HG03159 (cell line): ENCODE measurements at regions not wholly inside any gene's neighbourhood (a gene's known extent, or its start where the extent isn't known, plus 50 kb on each side); places are given as distances from the start of the nearest gene placed in this dataset.
"Not testable (repeated sequence)": the region's sequence is repeated elsewhere in the genome, so short reads cannot be mapped to it uniquely, and the experiment has no call there.

Experiments
- ATAC-seq: cut with Tn5 transposase; IDR thresholded peaks from one replicate; pipeline ENCODE4 v1.9.1; 2021; ENCODE audit warnings: mild to moderate bottlenecking, moderate library complexity; ENCODE audit not compliant: unreplicated experiment

DNA sequence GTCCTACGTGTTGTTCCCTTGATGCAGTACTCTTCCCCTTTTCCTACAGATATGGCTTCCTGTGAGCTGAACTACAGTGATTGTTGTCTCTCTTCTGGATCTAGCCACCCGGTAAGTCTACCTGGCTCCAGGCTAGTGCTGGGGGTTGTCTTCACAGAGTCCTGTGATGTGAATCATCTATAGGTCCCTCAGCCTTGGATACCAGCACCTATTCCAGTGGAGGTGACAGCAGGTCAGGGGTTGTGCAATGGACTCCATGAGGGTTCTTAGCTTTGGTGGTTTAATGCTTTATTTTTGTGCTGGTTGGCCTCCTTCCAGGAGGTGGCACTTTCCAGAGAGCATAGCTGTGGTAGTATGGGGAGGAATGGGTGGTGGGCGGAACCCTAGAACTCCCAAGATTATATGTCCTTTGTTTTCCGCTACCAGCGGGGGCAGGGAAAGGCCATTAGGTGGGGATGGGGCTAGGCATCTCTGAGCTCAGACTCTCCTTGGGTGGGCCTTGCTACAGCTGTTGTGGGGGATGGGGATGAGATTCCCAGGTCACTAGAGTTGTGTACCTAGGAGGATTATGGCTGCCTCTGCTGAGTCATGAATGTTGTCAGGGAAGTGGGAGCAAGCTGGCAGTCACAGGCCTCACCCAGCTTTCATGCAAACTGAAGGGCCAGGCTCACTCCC, 121.4 kb upstream of the ANKRD50 start:
- ATAC-seq, result no peak

DNA sequence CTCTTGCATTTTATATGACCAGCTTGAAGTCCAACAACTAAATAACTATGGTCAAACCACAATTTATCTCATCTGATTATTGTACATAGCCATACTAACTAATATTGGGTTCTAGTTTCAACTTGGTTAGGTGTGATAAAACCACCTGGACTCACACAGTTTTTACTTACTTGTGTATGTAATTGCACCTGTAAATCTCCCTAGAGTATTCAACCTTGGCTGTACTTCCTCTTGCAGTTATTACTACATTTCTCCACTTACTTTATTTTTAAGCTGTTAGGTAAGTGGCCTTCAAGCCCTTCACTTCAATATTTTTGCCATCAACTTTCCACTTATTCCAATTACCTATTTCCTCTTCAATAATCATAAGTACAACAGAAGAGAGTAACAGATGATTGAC, 115.8 kb upstream of the ANKRD50 start:
- ATAC-seq, result no peak

DNA sequence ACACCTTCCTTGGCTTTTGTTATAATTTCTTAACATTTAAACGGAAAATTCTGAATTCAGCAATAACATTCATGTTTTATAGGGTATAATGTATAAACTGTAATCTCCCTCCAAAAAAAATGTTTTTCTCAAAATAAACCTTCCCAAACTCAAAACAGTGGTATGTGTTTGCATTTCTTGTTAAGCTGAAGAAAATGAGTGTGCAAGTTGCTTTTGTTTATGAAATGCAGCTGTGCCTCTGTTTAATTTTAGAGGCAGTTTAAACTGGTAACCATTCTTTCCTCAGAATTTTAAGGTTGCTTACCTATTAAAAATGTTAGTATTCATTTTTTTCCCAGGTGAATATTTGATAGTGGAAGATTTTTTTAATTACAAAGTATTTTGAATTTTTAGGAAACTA, 105.0 kb upstream of the ANKRD50 start:
- no peak for ATAC-seq

DNA sequence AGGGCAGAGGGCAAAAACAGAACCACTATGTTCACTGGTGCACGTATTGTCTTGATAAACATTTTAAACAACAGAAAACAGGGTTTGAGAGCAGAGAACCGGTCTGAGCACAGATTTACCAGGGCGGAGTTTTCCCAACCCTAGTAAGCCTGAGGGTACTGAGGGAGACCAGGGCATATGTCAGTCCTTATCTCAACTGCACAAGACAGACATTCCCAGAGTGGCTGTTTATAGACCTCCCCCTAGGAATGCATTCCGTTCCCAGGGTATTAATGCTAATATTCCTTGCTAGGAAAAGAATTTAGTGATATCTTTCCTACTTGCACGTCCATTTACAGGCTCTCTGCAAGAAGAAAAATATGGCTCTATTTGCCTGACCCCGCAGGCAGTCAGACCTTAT, 99.7 kb upstream of the ANKRD50 start:
- ATAC-seq, result not testable (repeated sequence)

DNA sequence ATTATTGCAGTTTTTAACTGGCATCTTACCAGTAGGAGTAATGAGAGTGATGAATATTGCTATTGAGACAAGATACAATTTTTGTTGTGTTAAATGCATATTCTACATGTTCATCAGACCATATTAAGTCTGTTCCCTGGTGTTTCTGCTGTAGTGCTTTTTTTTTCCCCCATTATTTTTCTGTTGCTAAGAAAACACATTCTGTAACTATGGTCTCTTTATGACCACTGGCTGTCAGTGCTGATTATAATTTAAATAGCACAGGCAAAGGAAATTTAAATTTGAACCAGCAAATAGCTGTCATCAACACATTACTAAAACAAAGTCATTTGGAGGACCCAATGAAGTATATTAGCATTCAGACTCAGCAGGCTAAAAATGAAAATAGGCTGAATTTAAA, 98.3 kb upstream of the ANKRD50 start:
- no peak for ATAC-seq

DNA sequence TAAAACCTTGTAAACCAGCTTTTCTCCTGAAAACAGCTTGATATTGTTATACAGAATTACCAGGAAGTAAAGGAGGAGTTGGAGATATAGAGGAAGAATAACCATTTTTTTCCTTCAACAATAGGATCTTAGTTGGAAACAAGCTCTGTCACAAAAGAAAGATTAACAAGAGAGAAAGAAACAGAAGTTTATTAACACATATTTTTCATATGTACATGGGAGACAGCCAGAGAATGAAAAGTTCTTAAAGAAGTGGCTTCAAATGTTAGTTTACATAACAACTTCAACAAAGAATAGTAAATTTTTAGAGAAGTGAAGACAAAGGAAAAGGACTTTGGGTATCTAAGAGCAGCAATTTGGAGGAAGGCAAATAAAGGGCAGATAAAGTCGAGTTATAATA, 94.9 kb upstream of the ANKRD50 start:
- ATAC-seq, result no peak

DNA sequence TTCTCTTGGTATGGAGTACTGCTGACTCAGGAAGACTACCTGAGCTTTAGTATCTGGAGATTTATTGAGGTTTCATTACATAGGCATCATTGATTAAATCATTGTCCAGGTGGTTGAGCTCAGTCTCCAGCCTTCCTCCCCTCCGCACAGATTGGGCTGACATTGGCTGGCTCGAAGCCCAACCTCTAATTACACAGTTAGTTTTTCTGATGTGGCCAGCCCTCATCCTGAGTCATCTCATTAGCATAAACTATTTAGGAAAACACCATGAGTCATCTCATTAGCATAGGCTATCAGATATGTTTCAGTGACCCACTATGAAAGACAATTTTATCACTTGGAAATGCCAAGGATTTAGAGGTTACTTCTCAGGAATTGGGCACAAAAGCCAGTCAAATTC, 93.9 kb upstream of the ANKRD50 start:
- no peak for ATAC-seq

DNA sequence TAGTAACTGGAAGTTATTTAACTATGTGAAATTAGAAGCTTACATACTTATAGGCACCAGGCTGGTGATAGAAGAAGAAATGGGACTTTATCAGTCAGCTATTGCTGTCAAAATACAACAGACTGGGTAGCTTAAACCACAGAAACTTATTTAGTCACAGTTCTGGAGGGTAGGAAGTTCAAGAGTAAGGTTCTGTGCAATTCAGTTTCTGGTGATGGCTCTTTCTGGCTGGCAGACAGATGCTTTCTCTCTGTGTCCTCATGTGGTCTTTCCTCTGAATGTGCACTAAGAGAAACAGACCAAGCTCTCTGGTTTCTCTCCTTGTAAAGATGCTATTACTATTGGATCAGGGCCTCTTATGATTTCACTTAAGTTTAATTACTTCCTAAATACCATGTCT, 92.1 kb upstream of the ANKRD50 start:
- peak; percentile 83 for ATAC-seq

DNA sequence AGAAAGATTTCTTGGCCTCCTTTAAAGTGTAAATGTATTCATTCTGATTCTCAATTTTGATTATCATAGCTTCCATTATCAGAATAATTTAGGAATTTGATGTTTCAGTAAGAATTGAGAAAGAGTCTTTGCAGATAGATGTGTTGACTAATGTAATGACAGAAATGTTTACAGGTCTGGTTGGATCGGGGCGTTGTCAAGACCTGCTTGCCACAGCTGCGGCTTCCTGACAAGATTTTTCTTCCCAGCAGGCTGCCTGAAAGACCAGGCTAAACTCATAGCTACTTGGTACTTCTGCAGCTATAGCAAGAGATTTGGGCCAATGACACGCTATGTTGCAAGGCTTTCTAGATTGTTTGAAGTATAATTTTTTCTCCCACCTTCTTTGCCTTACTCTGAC, 91.5 kb upstream of the ANKRD50 start:
- peak; percentile 6 for ATAC-seq

DNA sequence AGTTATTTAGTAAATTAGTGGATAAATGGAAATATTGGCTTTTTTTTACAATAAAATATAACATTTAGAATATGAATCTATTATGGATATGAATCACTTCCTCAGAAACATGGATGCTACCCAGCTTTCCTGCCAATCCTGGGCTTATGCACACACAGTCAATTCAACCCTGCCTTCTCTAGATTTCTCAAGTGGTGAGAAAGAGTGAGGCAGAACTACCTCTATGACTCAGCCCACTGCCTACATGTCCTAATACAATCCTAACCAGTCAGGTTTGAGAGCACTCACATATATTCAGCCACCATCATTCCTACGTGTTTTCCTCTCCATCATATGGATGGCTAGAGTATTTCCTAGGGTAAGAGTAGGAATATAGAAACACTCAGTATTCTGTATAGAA, 91.1 kb upstream of the ANKRD50 start:
- ATAC-seq, result peak; percentile 64

DNA sequence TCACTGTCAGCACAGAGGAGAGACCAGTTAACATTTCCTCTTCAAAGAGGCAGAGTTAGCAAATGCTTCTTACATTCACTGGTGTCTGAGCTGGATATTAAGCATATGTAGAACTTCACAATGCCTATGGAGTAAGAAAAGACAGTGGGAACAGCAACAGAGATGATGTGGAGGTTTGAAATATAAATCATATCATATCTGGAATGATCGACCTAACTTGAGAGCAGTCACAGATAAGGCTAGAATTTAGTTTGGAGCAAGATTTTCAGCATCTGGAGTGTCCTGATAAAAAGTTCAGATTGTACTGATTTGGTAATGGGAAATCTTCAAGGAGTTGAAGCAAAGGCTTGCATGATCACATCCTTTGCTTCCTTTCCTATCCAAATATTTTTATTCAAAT, 90.5 kb upstream of the ANKRD50 start:
- ATAC-seq, result no peak

DNA sequence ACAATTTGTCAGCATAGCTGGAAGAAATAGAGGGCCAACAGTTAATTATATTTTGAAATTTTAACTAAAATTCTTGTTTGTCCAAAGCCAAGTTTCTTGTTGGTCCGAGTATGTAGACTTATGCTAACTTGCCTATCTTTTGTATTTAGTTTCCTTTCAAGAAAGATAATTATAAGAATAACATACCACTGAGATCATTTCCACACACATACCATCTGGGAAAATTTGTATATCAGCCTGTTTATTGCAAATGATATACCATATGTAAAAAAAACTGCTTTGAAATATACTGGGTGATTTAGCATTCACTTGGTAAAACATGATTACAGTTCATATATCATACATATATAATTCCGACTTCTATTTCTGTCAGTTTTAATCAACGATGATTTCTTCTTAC, 84.7 kb upstream of the ANKRD50 start:
- no peak for ATAC-seq

DNA sequence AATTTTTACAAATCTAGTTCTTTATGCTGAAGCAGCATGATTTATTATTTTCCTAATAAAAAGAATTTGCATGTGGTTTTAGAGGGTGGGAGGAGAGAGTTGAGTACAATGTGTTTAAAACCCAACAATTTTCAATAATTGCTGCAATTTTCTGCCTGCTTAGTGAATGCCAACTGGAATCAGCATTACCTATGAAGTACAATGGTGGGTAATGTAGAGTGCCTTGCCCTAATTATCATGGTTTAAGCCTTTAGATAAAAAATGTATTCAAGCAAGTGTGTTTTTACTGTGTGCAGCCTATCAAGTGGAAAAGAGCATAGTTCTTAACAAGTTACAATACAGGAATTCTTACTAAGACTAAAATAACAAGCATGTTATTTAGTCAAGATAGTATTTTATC, 77.9 kb upstream of the ANKRD50 start:
- no peak for ATAC-seq

DNA sequence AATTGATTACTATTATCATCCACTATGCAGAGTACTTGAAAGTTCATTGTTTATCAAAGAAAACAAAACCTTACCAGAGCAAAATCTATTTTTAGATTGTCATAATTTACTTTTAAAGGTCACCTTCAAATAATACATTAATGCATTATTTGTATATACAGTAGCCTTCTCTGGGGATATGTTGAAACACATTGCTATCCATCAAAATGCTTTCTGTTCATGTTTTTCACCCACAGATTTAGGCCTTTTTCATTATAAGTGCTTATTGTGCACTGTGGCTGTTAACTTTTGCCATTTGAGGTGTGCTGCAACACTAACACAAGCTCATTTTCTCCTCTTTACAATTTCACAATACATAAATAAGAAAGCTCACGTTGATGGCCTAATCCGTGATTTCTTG, 74.1 kb upstream of the ANKRD50 start:
- no peak for ATAC-seq

DNA sequence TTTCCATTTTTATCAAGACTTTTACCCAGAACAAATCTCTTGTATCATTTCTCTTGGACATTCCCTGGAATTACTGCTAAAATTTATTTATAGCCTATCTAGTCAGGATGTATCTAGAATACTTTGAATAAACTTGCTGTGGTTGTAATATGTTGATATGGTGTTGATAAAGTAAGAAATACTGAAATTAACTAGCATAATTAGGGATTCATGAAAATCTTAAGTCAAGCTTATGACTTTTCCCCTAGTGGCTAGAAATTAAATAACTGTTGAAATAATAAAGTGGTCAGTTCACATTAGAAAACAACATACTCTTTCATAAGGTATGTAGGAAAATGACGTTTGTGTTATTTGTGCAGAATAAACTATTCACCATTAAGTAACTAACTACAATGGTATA, 73.1 kb upstream of the ANKRD50 start:
- no peak for ATAC-seq

DNA sequence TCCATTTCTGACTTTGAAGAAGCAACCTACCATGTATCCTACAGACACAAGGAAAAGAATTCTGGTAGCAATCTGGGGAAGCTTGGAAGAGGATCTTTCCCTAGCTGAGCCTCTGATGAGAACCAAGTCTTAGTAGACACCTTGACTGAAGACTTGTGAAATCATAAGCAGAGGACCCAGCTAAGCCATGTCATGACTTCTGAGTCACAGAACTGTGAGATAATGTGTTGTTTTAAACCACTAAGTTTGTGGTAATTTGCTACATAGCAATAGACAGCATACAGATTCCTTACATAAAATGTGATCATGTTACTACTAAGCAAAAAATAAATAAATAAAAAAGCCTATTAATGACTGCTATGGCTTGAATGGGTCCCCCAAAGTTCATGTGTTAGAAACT, 71.3 kb upstream of the ANKRD50 start:
- no peak for ATAC-seq

DNA sequence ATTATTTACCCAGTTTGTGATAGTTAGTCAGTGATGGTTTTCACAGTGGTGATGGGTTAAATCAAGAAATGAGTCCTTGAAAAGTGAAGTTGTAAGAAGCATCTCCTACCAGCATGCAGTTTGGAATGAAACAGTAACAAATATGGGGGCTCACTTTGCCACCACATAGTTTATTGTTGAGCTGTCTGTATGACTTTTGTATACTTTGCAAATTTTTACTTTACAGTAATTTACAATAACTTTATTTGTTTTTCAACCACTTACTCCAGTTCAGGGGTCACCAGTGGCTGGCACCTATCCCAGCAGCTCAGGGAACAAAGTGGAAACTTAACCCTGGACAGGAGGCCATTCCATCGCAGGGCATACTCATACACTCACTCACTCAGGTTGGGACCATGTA, 64.5 kb upstream of the ANKRD50 start:
- no peak for ATAC-seq

DNA sequence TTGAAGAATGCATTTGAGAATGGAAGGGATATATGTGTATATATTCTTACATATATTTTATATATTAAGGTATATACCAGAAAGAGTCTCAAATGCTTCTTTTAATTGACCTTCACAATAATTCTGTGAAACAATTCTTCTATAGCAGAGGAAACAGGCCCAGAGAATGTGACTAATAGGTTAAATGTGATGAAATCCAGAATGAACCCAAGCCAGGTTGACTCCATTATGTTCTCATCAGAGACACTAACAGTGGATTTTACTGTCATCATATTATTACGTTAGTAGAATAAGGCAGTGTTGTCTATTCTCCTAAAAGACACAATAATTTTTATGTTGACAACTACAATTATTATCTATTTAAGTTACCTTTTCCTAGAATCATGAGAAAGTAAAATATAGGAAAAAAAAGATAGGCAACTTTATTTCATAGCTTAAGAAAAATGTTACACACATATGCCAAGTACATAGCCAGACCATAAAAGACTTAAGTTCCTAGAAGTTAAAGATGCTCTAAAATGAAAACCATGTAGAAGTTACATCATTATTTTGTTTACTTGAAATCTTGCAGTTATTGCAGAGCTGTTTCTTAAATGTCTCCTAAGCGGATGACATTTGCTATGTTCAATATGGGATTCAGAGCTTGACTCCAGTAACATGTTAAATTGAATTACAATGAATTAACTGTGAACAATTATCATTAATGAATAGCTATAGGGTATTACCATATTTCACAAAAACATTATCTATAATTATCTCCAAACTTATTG, 56.2 kb upstream of the ANKRD50 start:
- no peak for ATAC-seq

DNA sequence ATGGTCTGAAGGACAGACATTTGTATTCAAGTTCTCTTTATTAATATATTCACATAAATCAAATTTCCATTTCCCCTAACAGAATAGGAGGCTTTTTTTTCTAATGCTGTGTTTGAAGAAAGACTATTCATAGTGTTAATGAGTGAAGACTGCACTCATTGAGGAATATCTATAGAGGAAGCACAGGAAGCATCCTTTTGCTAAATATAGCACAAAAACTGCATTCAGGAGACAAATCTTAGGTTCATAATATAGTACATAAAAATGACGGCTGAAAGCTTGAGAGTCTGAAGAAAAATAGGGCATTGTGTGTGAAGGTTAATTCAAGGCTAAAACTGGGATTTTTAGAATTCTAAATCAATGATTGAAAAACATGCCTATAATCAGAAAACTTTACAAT, 50.4 kb upstream of the ANKRD50 start:
- no peak for ATAC-seq
